Osteocyte (in vitro differentiated cells): ENCODE measurements at regions not wholly inside any gene's neighbourhood (a gene's known extent, or its start where the extent isn't known, plus 50 kb on each side); places are given as distances from the start of the nearest gene placed in this dataset.

ENCODE experiments used
- DNase-seq: peaks from one replicate; pipeline ENCODE4 v3.0.0; 2021; ENCODE audit warnings: mixed read lengths; ENCODE audit not compliant: unreplicated experiment; ENCODE audit errors: extremely low spot score
- H3K27ac Mint-ChIP-seq: one replicate; pipeline ENCODE4 v1.8.0; 2021; ENCODE audit warnings: mild to moderate bottlenecking, mixed read lengths; ENCODE audit not compliant: unreplicated experiment
- H3K27me3 Mint-ChIP-seq: one replicate; pipeline ENCODE4 v1.8.0; 2021; ENCODE audit warnings: mixed read lengths; ENCODE audit not compliant: unreplicated experiment
- H3K36me3 Mint-ChIP-seq: one replicate; pipeline ENCODE4 v1.8.0; 2021; ENCODE audit warnings: mixed read lengths; ENCODE audit not compliant: unreplicated experiment
- H3K4me1 Mint-ChIP-seq: one replicate; pipeline ENCODE4 v1.8.0; 2021; ENCODE audit warnings: mixed read lengths; ENCODE audit not compliant: unreplicated experiment
- H3K4me3 Mint-ChIP-seq: one replicate; pipeline ENCODE4 v1.8.0; 2021; ENCODE audit warnings: mild to moderate bottlenecking, moderate library complexity, mixed read lengths; ENCODE audit not compliant: unreplicated experiment
- H3K9me3 Mint-ChIP-seq: one replicate; pipeline ENCODE4 v1.8.0; 2021; ENCODE audit warnings: mixed read lengths; ENCODE audit not compliant: unreplicated experiment
- TF ChIP-seq, protein P1 (sequence below): fragments of 200-600 bp; sonication (generic); IDR thresholded peaks from 2 replicates; pipeline ENCODE4 v1.5.0; 2021; ENCODE audit warnings: antibody characterized with exemption, mild to moderate bottlenecking, moderate library complexity

DNA sequence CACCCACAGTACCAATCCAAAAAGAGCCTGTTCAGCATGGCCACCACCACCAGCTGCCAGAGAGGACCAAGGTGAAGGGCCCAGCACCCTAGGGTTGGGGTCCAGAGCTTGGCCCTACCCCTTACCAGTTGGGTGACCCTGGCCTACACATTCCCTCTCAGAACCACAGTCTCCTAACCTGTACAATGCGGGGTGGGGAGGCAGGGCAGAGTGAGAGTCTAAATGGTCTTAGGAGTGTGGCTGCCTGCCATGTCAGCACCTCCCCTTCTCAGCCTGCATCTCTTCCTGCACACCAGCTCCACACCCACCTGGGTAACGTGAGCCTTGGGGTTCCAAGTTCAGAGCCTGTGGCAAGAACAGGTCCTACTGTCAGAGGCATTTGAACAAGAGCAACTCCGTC, 92.2 kb downstream of the C5orf15 start:
- Mint-ChIP-seq H3K4me1 (peaks cover 14% of the 10 kb centered on the region), H3K9me3 (peaks cover 14% of the 10 kb centered on the region), H3K4me3 (no peak overlapping the region), H3K27me3 (peaks cover 8% of the 10 kb centered on the region), H3K27ac (no peak overlapping the region), H3K36me3 (no peaks in the 10 kb centered on the region)
- no peak for DNase-seq
- TF ChIP-seq, protein P1, sequence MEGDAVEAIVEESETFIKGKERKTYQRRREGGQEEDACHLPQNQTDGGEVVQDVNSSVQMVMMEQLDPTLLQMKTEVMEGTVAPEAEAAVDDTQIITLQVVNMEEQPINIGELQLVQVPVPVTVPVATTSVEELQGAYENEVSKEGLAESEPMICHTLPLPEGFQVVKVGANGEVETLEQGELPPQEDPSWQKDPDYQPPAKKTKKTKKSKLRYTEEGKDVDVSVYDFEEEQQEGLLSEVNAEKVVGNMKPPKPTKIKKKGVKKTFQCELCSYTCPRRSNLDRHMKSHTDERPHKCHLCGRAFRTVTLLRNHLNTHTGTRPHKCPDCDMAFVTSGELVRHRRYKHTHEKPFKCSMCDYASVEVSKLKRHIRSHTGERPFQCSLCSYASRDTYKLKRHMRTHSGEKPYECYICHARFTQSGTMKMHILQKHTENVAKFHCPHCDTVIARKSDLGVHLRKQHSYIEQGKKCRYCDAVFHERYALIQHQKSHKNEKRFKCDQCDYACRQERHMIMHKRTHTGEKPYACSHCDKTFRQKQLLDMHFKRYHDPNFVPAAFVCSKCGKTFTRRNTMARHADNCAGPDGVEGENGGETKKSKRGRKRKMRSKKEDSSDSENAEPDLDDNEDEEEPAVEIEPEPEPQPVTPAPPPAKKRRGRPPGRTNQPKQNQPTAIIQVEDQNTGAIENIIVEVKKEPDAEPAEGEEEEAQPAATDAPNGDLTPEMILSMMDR, result no peak

GRCh38 chr5:133875179-133875578, 93.2 kb downstream of the C5orf15 start:
- peaks cover 14% of the 10 kb centered on the region for H3K4me1 Mint-ChIP-seq
- peaks cover 4% of the 10 kb centered on the region for H3K27me3 Mint-ChIP-seq
- TF ChIP-seq, protein P1, result no peak
- H3K4me3 Mint-ChIP-seq, result no peak overlapping the region
- H3K9me3 Mint-ChIP-seq, result peaks cover 14% of the 10 kb centered on the region
- no peaks in the 10 kb centered on the region for H3K36me3 Mint-ChIP-seq
- no peak overlapping the region for H3K27ac Mint-ChIP-seq
- DNase-seq, result no peak

DNA sequence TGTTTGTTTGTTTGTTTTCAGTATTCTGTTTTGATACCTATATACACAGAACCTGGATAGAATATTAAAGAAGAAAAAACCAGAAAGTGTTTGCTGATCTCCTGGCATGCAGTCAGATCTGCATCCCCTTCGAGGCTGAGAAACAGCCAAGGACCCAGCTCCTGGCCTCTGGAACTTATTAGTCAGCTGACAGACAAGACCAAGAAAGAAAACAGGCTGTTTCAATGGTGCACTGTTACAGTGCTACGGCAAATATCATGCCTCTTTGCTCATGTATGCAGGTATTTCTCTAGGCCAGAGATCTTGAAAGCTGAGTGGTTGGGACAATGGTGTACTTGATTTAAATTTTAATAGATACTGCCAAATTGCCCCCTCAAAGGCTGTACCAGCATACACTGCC, 95.0 kb downstream of the C5orf15 start:
- TF ChIP-seq, protein P1, result no peak
- peaks cover 14% of the 10 kb centered on the region for H3K9me3 Mint-ChIP-seq
- no peaks in the 10 kb centered on the region for H3K36me3 Mint-ChIP-seq
- H3K27ac Mint-ChIP-seq, result no peak overlapping the region
- no peak for DNase-seq
- H3K27me3 Mint-ChIP-seq, result no peaks in the 10 kb centered on the region
- H3K4me1 Mint-ChIP-seq, result peaks cover 20% of the 10 kb centered on the region
- H3K4me3 Mint-ChIP-seq, result no peak overlapping the region

- Mint-ChIP-seq H3K27ac (no peak overlapping the region), H3K4me1 (peaks cover 20% of the 10 kb centered on the region), H3K9me3 (peaks cover 9% of the 10 kb centered on the region), H3K36me3 (no peaks in the 10 kb centered on the region), H3K4me3 (no peak overlapping the region), H3K27me3 (no peaks in the 10 kb centered on the region)
- no peak for DNase-seq
- TF ChIP-seq, protein P1, result no peak
Observed at GRCh38 chr5:133870661-133871060, 97.8 kb downstream of the C5orf15 start.

GRCh38 chr5:133869519-133870335, 98.7 kb downstream of the C5orf15 start:
- no peak overlapping the region for H3K27ac Mint-ChIP-seq
- H3K4me3 Mint-ChIP-seq, result no peak overlapping the region
- DNase-seq, result no peak
- TF ChIP-seq, protein P1, result no peak
- peaks cover 4% of the 10 kb centered on the region for H3K27me3 Mint-ChIP-seq
- peaks cover 20% of the 10 kb centered on the region for H3K4me1 Mint-ChIP-seq
- H3K9me3 Mint-ChIP-seq, result peaks cover under 1% of the 10 kb centered on the region
- no peaks in the 10 kb centered on the region for H3K36me3 Mint-ChIP-seq
